Sigmoid colon (tissue), 4 donors: ENCODE measurements at regions not wholly inside any gene's neighbourhood (a gene's known extent, or its start where the extent isn't known, plus 50 kb on each side); places are given as distances from the start of the nearest gene placed in this dataset.

ENCODE experiments used
- CTCF ChIP-seq, 4 experiments: fragments of 450-650 bp in 3 of 4; fragments of 200-600 bp in 1 of 4; IDR thresholded peaks; one replicate each; pipeline ENCODE4 v1.5.1; 2016 to 2019; ENCODE audit warnings: antibody characterized with exemption in 4 of 4, mild to moderate bottlenecking in 3 of 4, moderate library complexity in 2 of 4
- POLR2AphosphoS5 ChIP-seq, 4 donors: sonication (generic); formaldehyde crosslinking; IDR thresholded peaks; one replicate each; pipeline ENCODE4 v1.6.1; 2017; ENCODE audit warnings: antibody characterized with exemption in 4 of 4

- TF ChIP-seq POLR2AphosphoS5 (IDR thresholded peaks at IDR 0.05) (no peak), CTCF (IDR thresholded peaks at IDR 0.05) (no peak)
Measured at GRCh38 chr9:102795532-102795931, 199.6 kb upstream of the CYLC2 start.
